Fibroblast of the aortic adventitia (primary cell): ENCODE measurements at regions not wholly inside any gene's neighbourhood (a gene's known extent, or its start where the extent isn't known, plus 50 kb on each side); places are given as distances from the start of the nearest gene placed in this dataset.

Experiments
- DNase-seq: peaks from one replicate; pipeline ENCODE4 v3.0.0-alpha.2; 2010; ENCODE audit warnings: low read depth
- H3K4me3 ChIP-seq: 2 replicates; pipeline ENCODE4 v1.5.1; 2011; ENCODE audit warnings: low read depth, mild to moderate bottlenecking, control low read depth, low read length, moderate library complexity
- TF ChIP-seq, protein P1 (sequence below): IDR thresholded peaks from 2 replicates; pipeline ENCODE4 v1.5.1; 2011; ENCODE audit warnings: mild to moderate bottlenecking, low read length, control low read depth, inconsistent platforms; ENCODE audit not compliant: insufficient read depth

GRCh38 chr14:44414646-44415045 lies 92.4 kb downstream of the FSCB start:
- TF ChIP-seq, protein P1, sequence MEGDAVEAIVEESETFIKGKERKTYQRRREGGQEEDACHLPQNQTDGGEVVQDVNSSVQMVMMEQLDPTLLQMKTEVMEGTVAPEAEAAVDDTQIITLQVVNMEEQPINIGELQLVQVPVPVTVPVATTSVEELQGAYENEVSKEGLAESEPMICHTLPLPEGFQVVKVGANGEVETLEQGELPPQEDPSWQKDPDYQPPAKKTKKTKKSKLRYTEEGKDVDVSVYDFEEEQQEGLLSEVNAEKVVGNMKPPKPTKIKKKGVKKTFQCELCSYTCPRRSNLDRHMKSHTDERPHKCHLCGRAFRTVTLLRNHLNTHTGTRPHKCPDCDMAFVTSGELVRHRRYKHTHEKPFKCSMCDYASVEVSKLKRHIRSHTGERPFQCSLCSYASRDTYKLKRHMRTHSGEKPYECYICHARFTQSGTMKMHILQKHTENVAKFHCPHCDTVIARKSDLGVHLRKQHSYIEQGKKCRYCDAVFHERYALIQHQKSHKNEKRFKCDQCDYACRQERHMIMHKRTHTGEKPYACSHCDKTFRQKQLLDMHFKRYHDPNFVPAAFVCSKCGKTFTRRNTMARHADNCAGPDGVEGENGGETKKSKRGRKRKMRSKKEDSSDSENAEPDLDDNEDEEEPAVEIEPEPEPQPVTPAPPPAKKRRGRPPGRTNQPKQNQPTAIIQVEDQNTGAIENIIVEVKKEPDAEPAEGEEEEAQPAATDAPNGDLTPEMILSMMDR: no peak
- DNase-seq: no peak
- H3K4me3 ChIP-seq: no peak overlapping the region

DNA sequence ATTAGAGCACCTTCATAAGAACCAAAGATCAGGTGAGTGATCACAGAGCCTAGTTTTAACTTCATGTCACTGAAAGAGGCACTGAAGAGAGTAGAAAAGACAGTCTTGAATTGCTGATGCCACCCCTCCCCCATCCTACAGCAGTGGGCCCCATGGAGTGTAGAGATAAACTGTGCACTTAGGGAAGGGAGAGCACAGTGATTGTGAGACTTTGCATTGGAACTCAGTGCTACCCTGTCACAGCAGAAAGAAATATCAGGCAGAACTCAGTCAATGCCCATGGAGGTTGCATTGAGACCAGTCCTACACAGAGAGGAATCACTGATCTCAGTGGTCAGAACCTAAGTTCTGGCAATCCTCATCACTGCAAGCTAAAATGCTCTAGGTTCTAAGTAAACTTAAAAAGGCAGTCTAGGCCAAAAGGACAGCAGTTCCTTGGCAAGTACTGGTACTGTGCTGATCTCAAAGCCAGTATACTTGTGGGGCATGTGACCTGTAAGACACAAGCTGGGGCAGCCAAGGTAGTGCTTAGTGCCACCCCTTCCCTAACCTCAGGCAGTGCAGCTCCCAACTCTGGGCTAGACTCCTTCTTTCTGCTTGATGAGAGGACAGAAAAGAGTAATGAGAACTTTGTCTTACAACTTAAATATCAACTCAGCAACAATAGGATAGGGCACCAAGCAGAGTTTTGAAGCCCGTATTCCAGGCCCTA lies 94.1 kb downstream of the FSCB start:
- H3K4me3 ChIP-seq: no peak overlapping the region
- TF ChIP-seq, protein P1: no peak

GRCh38 chr14:44405011-44405486 lies 102.0 kb downstream of the FSCB start:
- peak; percentile 9 for DNase-seq
- TF ChIP-seq, protein P1: no peak

More for the DNA sequence above, 94.1 kb downstream of the FSCB start:
- no peak for DNase-seq

GRCh38 chr14:44404599-44404998 lies 102.5 kb downstream of the FSCB start:
- H3K4me3 ChIP-seq: no peak overlapping the region
- TF ChIP-seq, protein P1: no peak
- no peak for DNase-seq

More at GRCh38 chr14:44405011-44405486, 102.0 kb downstream of the FSCB start:
- H3K4me3 ChIP-seq: no peak overlapping the region

GRCh38 chr14:44404036-44404435 lies 103.0 kb downstream of the FSCB start:
- TF ChIP-seq, protein P1: no peak
- peak; percentile 22 for DNase-seq
- no peak overlapping the region for H3K4me3 ChIP-seq

DNA sequence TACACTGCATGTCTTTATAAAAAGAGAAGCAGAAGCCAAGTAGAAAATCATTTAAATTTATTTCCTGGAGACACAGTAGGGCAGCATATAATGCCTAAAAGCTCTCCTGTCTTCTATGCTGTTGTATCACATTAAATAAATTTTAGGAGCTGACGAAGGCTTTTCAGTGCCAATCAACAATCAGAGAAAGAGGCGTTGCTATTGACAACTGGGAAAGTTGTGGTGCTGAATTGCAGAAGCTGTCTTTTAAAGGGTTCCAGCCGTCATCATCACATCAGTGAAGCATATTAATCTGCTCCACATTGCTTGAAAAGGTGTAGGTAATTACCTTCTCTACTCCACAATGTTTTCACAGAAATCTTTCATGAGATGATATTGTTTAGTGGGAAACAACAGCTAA lies 103.9 kb downstream of the FSCB start:
- DNase-seq: no peak
- no peak overlapping the region for H3K4me3 ChIP-seq
- TF ChIP-seq, protein P1: no peak
